NT2/D1 (cell line): ENCODE measurements at regions not wholly inside any gene's neighbourhood (a gene's known extent, or its start where the extent isn't known, plus 50 kb on each side); places are given as distances from the start of the nearest gene placed in this dataset.

Experiments
- SUZ12 ChIP-seq: IDR thresholded peaks from 2 replicates; pipeline ENCODE4 v1.6.1; 2011; ENCODE audit not compliant: insufficient read length, insufficient read depth; ENCODE audit errors: extremely low read depth
- ZNF274 ChIP-seq: IDR thresholded peaks from 2 replicates; pipeline ENCODE4 v1.6.1; 2011; ENCODE audit warnings: mild to moderate bottlenecking, low read depth, low read length

DNA sequence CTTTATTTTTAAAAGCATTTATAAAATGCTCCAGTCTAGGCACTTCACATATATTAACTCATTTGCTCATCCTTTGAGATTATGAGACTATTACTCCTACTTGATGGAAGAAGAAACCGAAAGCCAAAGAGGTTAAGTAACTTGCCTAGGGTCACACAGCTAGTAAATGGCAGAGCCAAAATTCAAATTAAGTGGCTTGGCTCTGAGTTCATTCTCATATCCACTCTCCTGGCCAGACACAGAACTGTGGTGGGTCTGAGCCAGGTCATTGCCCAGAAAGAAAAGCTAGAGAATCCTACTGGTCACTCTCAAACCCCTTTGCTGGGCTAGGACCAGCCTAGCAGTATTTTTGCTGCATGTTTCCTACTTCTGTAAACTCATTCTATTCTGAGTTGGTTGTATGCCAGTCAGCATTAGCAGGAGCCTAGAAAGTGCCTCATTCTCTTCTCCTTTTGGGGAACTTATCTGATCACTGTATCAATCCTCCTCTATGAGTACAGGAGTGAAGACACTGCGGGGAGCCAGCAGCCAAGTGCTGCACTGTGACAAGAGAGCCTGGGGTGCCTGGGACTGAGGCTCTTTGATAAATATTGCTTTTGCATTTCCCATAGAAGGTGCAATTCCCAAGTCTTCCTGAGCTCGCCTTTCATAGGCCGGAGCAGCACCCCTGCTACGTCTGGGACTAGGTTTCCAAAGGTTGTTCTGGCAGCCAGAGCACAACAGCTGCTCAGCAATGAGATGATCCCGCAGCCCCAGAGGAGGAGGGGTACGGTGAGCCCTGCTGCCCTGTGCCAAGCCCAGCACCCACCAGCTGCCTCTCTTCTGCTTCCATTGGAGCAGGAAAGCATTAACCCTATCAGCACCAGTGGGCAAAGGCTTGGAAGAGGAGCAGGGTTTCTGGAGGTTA is 728.3 kb downstream of the MAFB start:
- TF ChIP-seq ZNF274 = no peak
- no peak for TF ChIP-seq SUZ12
